Aorta (tissue), 5 donors: ENCODE measurements at regions not wholly inside any gene's neighbourhood (a gene's known extent, or its start where the extent isn't known, plus 50 kb on each side); places are given as distances from the start of the nearest gene placed in this dataset.

ENCODE experiments used
- ATAC-seq: fragments of 200-7000 bp; cut with Tn5 transposase; one replicate; pipeline ENCODE4 v1.9.1; 2022; ENCODE audit warnings: moderate library complexity; ENCODE audit not compliant: low FRiP score
- DNase-seq, 2 donors: peaks; one replicate each; pipeline ENCODE4 v3.0.0-alpha.2; 2020
- H3K27ac ChIP-seq, 2 donors: one replicate each; pipeline ENCODE4 v1.5.1; 2013; ENCODE audit warnings: low read length in 2 of 2, mild to moderate bottlenecking in 2 of 2, moderate library complexity in 2 of 2, control low read depth in 1 of 2, inconsistent platforms in 1 of 2, low read depth in 1 of 2
- H3K27me3 ChIP-seq, 2 donors: one replicate each; pipeline ENCODE4 v1.6.1; 2013; ENCODE audit warnings: control low read depth in 1 of 2, low read length in 1 of 2, mild to moderate bottlenecking in 1 of 2, moderate library complexity in 1 of 2; ENCODE audit not compliant: insufficient read depth in 2 of 2, control insufficient read depth in 1 of 2
- H3K36me3 ChIP-seq, 2 donors: one replicate each; pipeline ENCODE4 v1.6.1; 2013; ENCODE audit warnings: control low read depth in 1 of 2, low read length in 1 of 2, mild to moderate bottlenecking in 1 of 2; ENCODE audit not compliant: insufficient read depth in 2 of 2, control insufficient read depth in 1 of 2
- H3K4me1 ChIP-seq, 2 donors: one replicate each; pipeline ENCODE4 v1.6.1; 2013; ENCODE audit warnings: low read length in 2 of 2, control low read depth in 1 of 2, mild to moderate bottlenecking in 1 of 2, moderate library complexity in 1 of 2; ENCODE audit not compliant: insufficient read depth in 2 of 2, control insufficient read depth in 1 of 2
- H3K4me3 ChIP-seq, 2 donors: one replicate each; pipeline ENCODE4 v1.5.1; 2013; ENCODE audit warnings: low read length in 2 of 2, control low read depth in 1 of 2, mild to moderate bottlenecking in 1 of 2
- H3K9me3 ChIP-seq: one replicate; pipeline ENCODE4 v1.6.1; 2013; ENCODE audit warnings: mild to moderate bottlenecking, low read length; ENCODE audit not compliant: control insufficient read depth
- WGBS, 2 donors: extraction: QIAGEN DNeasy Blood & Tissue Kit; methylation state at CpG; one replicate each; pipeline ENCODE4 v1.1.7; 2013; 5-methylcytosine and 5-hydroxymethylcytosine counted together
- intact Hi-C, 2 donors: fragments of 100-400 bp; cut with DNase I; formaldehyde crosslinking; loops; one replicate each; pipeline versions ENCODE4 v1.14.2 to v1.15.0; 2022
- donor health status: healthy with polysubstance abuse.
- donor health status: Bipolar disorder and iron deficiency.
- donor health status: DM: no; HTN: no; CAD: no.
- donor health status: DM: no; HTN: no; CAD: no.
- donor health status: DM: yes; HTN: yes; CAD: no.

DNA sequence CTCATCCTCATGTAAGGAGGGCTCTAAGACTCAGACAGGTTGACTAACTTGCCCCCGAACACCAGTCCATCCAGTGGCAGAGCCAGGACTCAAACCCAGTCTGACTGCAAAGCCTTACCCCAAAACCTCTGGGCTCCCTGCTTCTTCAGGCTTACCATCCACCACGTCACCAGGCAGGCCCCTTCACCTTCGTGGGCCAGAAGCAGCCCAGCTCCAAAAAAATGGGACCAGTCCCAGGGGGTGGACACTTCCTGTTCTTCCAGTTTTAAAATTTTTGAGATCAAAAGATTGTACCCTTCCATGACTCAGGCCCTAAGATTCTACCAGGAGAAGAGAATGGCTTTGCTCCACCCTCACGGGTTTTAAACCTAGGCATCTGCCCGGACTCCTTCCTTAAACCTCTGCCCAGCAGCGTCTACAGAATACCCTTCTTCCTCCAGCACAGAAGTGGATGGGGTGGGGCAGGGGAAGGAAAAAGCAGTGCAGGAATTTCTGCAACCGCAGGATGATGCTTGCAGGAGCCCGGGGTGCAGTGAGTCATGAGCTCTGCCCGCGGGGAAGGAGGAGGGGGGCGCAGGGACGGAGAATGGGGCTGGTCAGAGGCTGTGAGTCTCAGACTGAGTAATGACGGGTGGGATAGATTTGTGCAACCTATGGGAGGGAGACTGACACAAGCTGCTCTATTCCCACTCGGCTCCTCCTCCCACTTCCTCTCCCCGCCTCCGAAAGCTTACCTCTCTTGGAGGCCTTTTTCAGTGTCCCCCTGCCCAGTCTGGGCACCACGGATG, 50.4 kb upstream of the STXBP1 start:
- ATAC-seq: peak; percentile 86
- no peaks in the 10 kb centered on the region for H3K27me3 ChIP-seq
- peaks cover 0 to 3% of the 10 kb centered on the region in 2 donors for H3K4me1 ChIP-seq
- no peaks in the 10 kb centered on the region for H3K9me3 ChIP-seq
- H3K27ac ChIP-seq: peak overlapping the region; percentile 8 to 73
- no peaks in the 10 kb centered on the region for H3K36me3 ChIP-seq
- 22 to 24% methylated on average over 17 of the region's 17 CpGs for WGBS, 2 donors
- DNase-seq: peak; percentile 94 to 95
- H3K4me3 ChIP-seq: no peak overlapping the region
- intact Hi-C loops: loop anchor here in 1 of 2 donors (2.0 kb wide), 1 partner anchor 17 kb away; no protein-coding TSS in a partner anchor
